GM21529 (cell line): ENCODE measurements at regions not wholly inside any gene's neighbourhood (a gene's known extent, or its start where the extent isn't known, plus 50 kb on each side); places are given as distances from the start of the nearest gene placed in this dataset.
"Not testable (repeated sequence)": the region's sequence is repeated elsewhere in the genome, so short reads cannot be mapped to it uniquely, and the experiment has no call there.

Experiments used
- ATAC-seq: cut with Tn5 transposase; IDR thresholded peaks from one replicate; pipeline ENCODE4 v1.9.1; 2021; ENCODE audit not compliant: unreplicated experiment

- ATAC-seq = no peak
Observed at GRCh38 chr2:11877764-11878163, 131.3 kb downstream of the LPIN1 start.

- ATAC-seq = not testable (repeated sequence)
Observed at GRCh38 chr2:11885253-11885652, 138.8 kb downstream of the LPIN1 start.

- not testable (repeated sequence) for ATAC-seq
Observed at GRCh38 chr2:11886899-11887298, 140.5 kb downstream of the LPIN1 start.

- no peak for ATAC-seq
Observed at GRCh38 chr2:11889101-11889850, 142.8 kb downstream of the LPIN1 start.

- ATAC-seq = no peak
Observed at GRCh38 chr2:11889854-11890253, 143.4 kb downstream of the LPIN1 start.

- no peak for ATAC-seq
Observed at GRCh38 chr2:11891028-11891427, 144.6 kb downstream of the LPIN1 start.

- ATAC-seq = no peak
Observed at GRCh38 chr2:11891671-11892440, 145.4 kb downstream of the LPIN1 start.

- no peak for ATAC-seq
Observed at GRCh38 chr2:11896386-11896785, 150.0 kb downstream of the LPIN1 start.

- ATAC-seq = no peak
Observed at GRCh38 chr2:11898576-11898975, 152.1 kb downstream of the LPIN1 start.

- ATAC-seq = no peak
Observed at GRCh38 chr2:11899264-11899818, 152.9 kb downstream of the LPIN1 start.

- not testable (repeated sequence) for ATAC-seq
Observed at GRCh38 chr2:11900891-11901290, 154.5 kb downstream of the LPIN1 start.

- ATAC-seq = no peak
Observed at GRCh38 chr2:11901351-11902069, 155.1 kb downstream of the LPIN1 start.

GRCh38 chr2:11903085-11903606 is 156.7 kb downstream of the LPIN1 start:
- no peak for ATAC-seq

GRCh38 chr2:11904029-11904428 is 157.6 kb downstream of the LPIN1 start:
- peak; percentile 69 for ATAC-seq

GRCh38 chr2:11904941-11905340 is 158.5 kb downstream of the LPIN1 start:
- no peak for ATAC-seq

- ATAC-seq = no peak
Observed at GRCh38 chr2:11907190-11907589, 160.8 kb downstream of the LPIN1 start.

GRCh38 chr2:11910971-11911370 is 164.5 kb downstream of the LPIN1 start:
- no peak for ATAC-seq

GRCh38 chr2:11912980-11913379 is 166.5 kb downstream of the LPIN1 start:
- no peak for ATAC-seq

GRCh38 chr2:11914455-11914854 is 168.0 kb downstream of the LPIN1 start:
- ATAC-seq = no peak

GRCh38 chr2:11915650-11916049 is 169.2 kb downstream of the LPIN1 start:
- no peak for ATAC-seq

GRCh38 chr2:11919953-11920352 is 173.5 kb downstream of the LPIN1 start:
- ATAC-seq = no peak
